Astrocyte (in vitro differentiated cells and primary cell): ENCODE measurements at regions not wholly inside any gene's neighbourhood (a gene's known extent, or its start where the extent isn't known, plus 50 kb on each side); places are given as distances from the start of the nearest gene placed in this dataset.

Source experiments
- CTCF ChIP-seq: IDR thresholded peaks from 2 replicates; pipeline ENCODE4 v1.5.1; 2011; ENCODE audit warnings: low read depth, mild to moderate bottlenecking, inconsistent platforms, low read length, moderate library complexity; ENCODE audit not compliant: insufficient read depth
- EZH2 ChIP-seq: IDR thresholded peaks from 2 replicates; pipeline ENCODE4 v1.6.1; 2012; ENCODE audit warnings: mild to moderate bottlenecking, low read length, inconsistent platforms; ENCODE audit not compliant: insufficient read depth

GRCh38 chr12:17918013-17918412 is 172.0 kb downstream of the RERGL start:
- no peak for TF ChIP-seq CTCF
- TF ChIP-seq EZH2: no peak
